GM23248 (cell line): ENCODE measurements at regions not wholly inside any gene's neighbourhood (a gene's known extent, or its start where the extent isn't known, plus 50 kb on each side); places are given as distances from the start of the nearest gene placed in this dataset.

Experiments
- EZH2 ChIP-seq: fragments of 200-600 bp; sonication (generic); IDR thresholded peaks from 2 replicates; pipeline ENCODE4 v1.6.1; 2018; ENCODE audit warnings: antibody characterized with exemption, mild to moderate bottlenecking; ENCODE audit not compliant: insufficient read depth, poor library complexity, severe bottlenecking
- EZH2phosphoT487 ChIP-seq: fragments of 200-600 bp; sonication (generic); IDR thresholded peaks from 2 replicates; pipeline ENCODE4 v1.6.1; 2018; ENCODE audit warnings: antibody characterized with exemption, moderate library complexity, mild to moderate bottlenecking, low read depth; ENCODE audit not compliant: insufficient read depth

DNA sequence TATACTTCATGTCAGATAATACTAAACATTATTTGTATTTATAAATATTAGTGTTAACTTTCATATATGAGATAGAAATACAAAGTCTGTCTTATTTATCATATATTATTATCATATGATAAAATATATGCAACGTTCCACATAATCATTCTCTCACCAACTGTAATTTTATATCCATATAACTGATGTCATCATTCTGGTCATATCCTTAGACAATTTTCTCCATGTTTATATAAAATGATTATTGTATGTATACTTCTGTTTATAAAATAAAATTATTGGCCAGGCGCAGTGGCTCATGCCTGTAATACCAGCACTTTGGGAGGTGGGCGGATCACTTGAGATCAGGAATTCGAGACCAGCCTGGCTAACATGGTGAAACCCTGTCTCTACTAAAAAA is 2007.1 kb downstream of the EFNA5 start:
- TF ChIP-seq EZH2, result no peak
- no peak for TF ChIP-seq EZH2phosphoT487
